Transverse colon (tissue), 4 donors: ENCODE measurements at regions not wholly inside any gene's neighbourhood (a gene's known extent, or its start where the extent isn't known, plus 50 kb on each side); places are given as distances from the start of the nearest gene placed in this dataset.

ENCODE experiments used
- DNase-seq: peaks from one replicate; pipeline ENCODE4 v3.0.0-alpha.2; 2019
- H3K27ac ChIP-seq, 4 donors: fragments of 200-600 bp; sonication (generic); 2 replicates each; pipeline ENCODE4 v1.5.1; 2016 to 2018; ENCODE audit warnings: inconsistent platforms in 4 of 4
- H3K27me3 ChIP-seq: fragments of 200-600 bp; sonication (generic); 2 replicates; pipeline ENCODE4 v1.5.1; 2017; ENCODE audit warnings: inconsistent platforms
- H3K36me3 ChIP-seq, 4 donors: fragments of 200-600 bp; sonication (generic); 2 replicates each; pipeline ENCODE4 v1.5.1; 2017 to 2019; ENCODE audit warnings: inconsistent platforms in 4 of 4
- H3K4me1 ChIP-seq, 4 donors: fragments of 200-600 bp; sonication (generic); 2 replicates each; pipeline ENCODE4 v1.5.1; 2017 to 2020; ENCODE audit warnings: inconsistent platforms in 4 of 4
- H3K4me3 ChIP-seq, 4 donors: fragments of 200-600 bp; sonication (generic); 1 replicate in 1 of 4; 2 replicates in 3 of 4; pipeline versions ENCODE4 v1.5.1 to v1.6.1; 2017 to 2019; ENCODE audit warnings: inconsistent platforms in 4 of 4
- H3K9me3 ChIP-seq, 2 donors: fragments of 200-600 bp; sonication (generic); 2 replicates each; pipeline ENCODE4 v1.5.1; 2017 to 2019; ENCODE audit warnings: inconsistent platforms in 2 of 2
- CTCF ChIP-seq, 5 experiments: fragments of 200-600 bp in 3 of 5; fragments of 450-650 bp in 2 of 5; sonication (generic) in 3 of 5; IDR thresholded peaks; 1 replicate in 2 of 5; 2 replicates in 3 of 5; pipeline ENCODE4 v1.5.1; 2016 to 2017; ENCODE audit warnings: antibody characterized with exemption in 5 of 5, inconsistent platforms in 3 of 5, mild to moderate bottlenecking in 2 of 5, moderate library complexity in 1 of 5
- EP300 ChIP-seq: sonication (generic); formaldehyde crosslinking; IDR thresholded peaks from one replicate; pipeline ENCODE4 v1.6.1; 2017; ENCODE audit warnings: antibody characterized with exemption, low read depth
- POLR2A ChIP-seq: fragments of 450-650 bp; IDR thresholded peaks from one replicate; pipeline ENCODE4 v1.6.1; 2016; ENCODE audit warnings: antibody characterized with exemption, mild to moderate bottlenecking, moderate library complexity
- POLR2AphosphoS5 ChIP-seq, 3 donors: sonication (generic); formaldehyde crosslinking; IDR thresholded peaks; one replicate each; pipeline ENCODE4 v1.6.1; 2016; ENCODE audit warnings: antibody characterized with exemption in 3 of 3
- whole genome bisulfite sequencing, 2 donors: methylation state at CpG; one replicate each; pipeline ENCODE4 v1.1.5; 2018; ENCODE audit warnings: low coverage in 1 of 2; 5-methylcytosine and 5-hydroxymethylcytosine counted together
- in situ Hi-C, 4 donors: fragments of 200-750 bp; cut with MboI; loops; one replicate each; pipeline versions ENCODE4 v1.15.0 to v1.15.1; 2017; ENCODE audit warnings: low sequenced_read_pairs in 3 of 4, low pct_ligation_motif_present in 1 of 4, low pct_unique_long_range_greater_than_20kb in 1 of 4
- intact Hi-C: fragments of 100-400 bp; cut with DNase I; formaldehyde crosslinking; loops from one replicate; pipeline ENCODE4 v1.15.1; 2023; ENCODE audit warnings: low total_unique reads

DNA sequence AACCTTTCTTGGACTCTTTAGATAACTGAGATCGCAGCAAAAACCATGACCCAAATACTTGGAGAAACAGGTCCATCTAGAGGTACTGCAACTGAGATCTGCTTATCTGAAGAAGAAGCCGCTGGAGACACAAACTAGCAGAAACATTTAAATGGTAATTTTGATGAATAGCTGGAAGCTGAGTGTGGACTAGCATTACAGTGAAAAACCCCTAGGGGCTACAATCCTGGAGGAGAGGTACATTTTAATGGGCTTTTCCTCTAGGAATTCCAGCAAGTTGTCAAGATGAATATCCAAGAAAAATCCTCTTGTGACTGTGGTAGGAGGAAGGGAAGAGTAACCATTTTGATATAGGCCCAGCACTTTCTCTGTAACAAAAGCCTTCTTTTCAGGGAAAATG, 592.5 kb upstream of the GRIA3 start:
- Histone ChIP-seq H3K4me1 (no peaks in the 10 kb centered on the region), H3K9me3 (no peaks in the 10 kb centered on the region), H3K36me3 (no peaks in the 10 kb centered on the region), H3K27ac (no peak overlapping the region), H3K4me3 (no peak overlapping the region), H3K27me3 (no peaks in the 10 kb centered on the region)
- no peak for DNase-seq
- TF ChIP-seq CTCF (IDR thresholded peaks at IDR 0.05), result no peak
- no peak for TF ChIP-seq POLR2A
- no peak for TF ChIP-seq EP300
- no peak for TF ChIP-seq POLR2AphosphoS5 (IDR thresholded peaks at IDR 0.05)
- intact Hi-C loops (no loop called here), in situ Hi-C loops (no loop called here)
- 68% methylated on average over 2 of the region's 2 CpGs; no CpG with 5 or more reads in 1 of the 2 donors for WGBS, 2 donors

- H3K4me1 ChIP-seq, result no peaks in the 10 kb centered on the region
- H3K4me3 ChIP-seq, result no peak overlapping the region
- H3K9me3 ChIP-seq, result no peaks in the 10 kb centered on the region
- DNase-seq, result no peak
- TF ChIP-seq CTCF (IDR thresholded peaks at IDR 0.05) (no peak), EP300 (no peak), POLR2AphosphoS5 (IDR thresholded peaks at IDR 0.05) (no peak), POLR2A (no peak)
- no peaks in the 10 kb centered on the region for H3K36me3 ChIP-seq
- H3K27me3 ChIP-seq, result no peaks in the 10 kb centered on the region
- in situ Hi-C loops (no loop called here), intact Hi-C loops (no loop called here)
- no peak overlapping the region for H3K27ac ChIP-seq
Observed at GRCh38 chrX:122596998-122597397, 587.1 kb upstream of the GRIA3 start.

- H3K27ac ChIP-seq, result no peak overlapping the region
- no peaks in the 10 kb centered on the region for H3K9me3 ChIP-seq
- intact Hi-C loops, result no loop called here
- no peak overlapping the region for H3K4me3 ChIP-seq
- H3K4me1 ChIP-seq, result no peaks in the 10 kb centered on the region
- TF ChIP-seq EP300, result no peak
- TF ChIP-seq POLR2A, result no peak
- no peak for TF ChIP-seq POLR2AphosphoS5 (IDR thresholded peaks at IDR 0.05)
- peak; percentile 9 for DNase-seq
- no peaks in the 10 kb centered on the region for H3K36me3 ChIP-seq
- 43% methylated on average over 1 of the region's 1 CpG; no CpG with 5 or more reads in 1 of the 2 donors for WGBS, 2 donors
- in situ Hi-C loops, result no loop called here
- no peaks in the 10 kb centered on the region for H3K27me3 ChIP-seq
Observed at GRCh38 chrX:122622795-122623194, 561.3 kb upstream of the GRIA3 start.

- H3K27me3 ChIP-seq, result no peaks in the 10 kb centered on the region
- no peak overlapping the region for H3K27ac ChIP-seq
- in situ Hi-C loops (no loop called here), intact Hi-C loops (no loop called here)
- H3K4me1 ChIP-seq, result no peaks in the 10 kb centered on the region
- no peaks in the 10 kb centered on the region for H3K36me3 ChIP-seq
- DNase-seq, result no peak
- H3K9me3 ChIP-seq, result no peaks in the 10 kb centered on the region
- 61% methylated on average over 2 of the region's 2 CpGs; no CpG with 5 or more reads in 1 of the 2 donors for WGBS, 2 donors
- H3K4me3 ChIP-seq, result no peak overlapping the region
- no peak for TF ChIP-seq POLR2AphosphoS5 (IDR thresholded peaks at IDR 0.05)
- TF ChIP-seq POLR2A, result no peak
- TF ChIP-seq CTCF (IDR thresholded peaks at IDR 0.05), result no peak
- no peak for TF ChIP-seq EP300
Observed at GRCh38 chrX:122625239-122625638, 558.8 kb upstream of the GRIA3 start.

- in situ Hi-C loops (no loop called here), intact Hi-C loops (no loop called here)
- Histone ChIP-seq H3K27ac (no peak overlapping the region), H3K27me3 (no peaks in the 10 kb centered on the region), H3K9me3 (no peaks in the 10 kb centered on the region), H3K4me3 (no peak overlapping the region), H3K36me3 (no peaks in the 10 kb centered on the region), H3K4me1 (no peaks in the 10 kb centered on the region)
- TF ChIP-seq POLR2A (no peak), CTCF (IDR thresholded peaks at IDR 0.05) (no peak), EP300 (no peak), POLR2AphosphoS5 (IDR thresholded peaks at IDR 0.05) (no peak)
- WGBS, 2 donors, result 40 to 79% methylated on average over 2 to 3 of the region's 3 CpGs
- DNase-seq, result no peak
Observed at GRCh38 chrX:122625821-122626220, 558.3 kb upstream of the GRIA3 start.
